Small intestine (tissue), 7 donors: ENCODE measurements at regions not wholly inside any gene's neighbourhood (a gene's known extent, or its start where the extent isn't known, plus 50 kb on each side); places are given as distances from the start of the nearest gene placed in this dataset.
A peak's percentile ranks its signal among the peaks of the same experiment; 100 is the strongest.
"Not testable (repeated sequence)": the region's sequence is repeated elsewhere in the genome, so short reads cannot be mapped to it uniquely, and the experiment has no call there.

ENCODE experiments used
- DNase-seq, 2 donors: peaks; one replicate each; pipeline versions ENCODE4 v3.0.0 to v3.0.0-alpha.2; 2013
- FAIRE-seq: peaks from 2 replicates; lab custom pipeline; 2012; peaks lifted over from hg19 to GRCh38; lab: Jason Lieb, UNC
- H3K27ac ChIP-seq, 3 donors: one replicate each; pipeline ENCODE4 v1.5.1; 2013; ENCODE audit warnings: low read length in 2 of 3, mild to moderate bottlenecking in 2 of 3, control low read depth in 1 of 3, inconsistent platforms in 1 of 3, low read depth in 1 of 3, moderate library complexity in 1 of 3
- H3K27me3 ChIP-seq, 3 donors: one replicate each; pipeline ENCODE4 v1.6.1; 2013; ENCODE audit warnings: low read length in 3 of 3, inconsistent platforms in 1 of 3; ENCODE audit not compliant: control insufficient read depth in 3 of 3, insufficient read depth in 3 of 3
- H3K36me3 ChIP-seq, 3 donors: one replicate each; pipeline ENCODE4 v1.6.1; 2013; ENCODE audit warnings: low read length in 3 of 3, inconsistent platforms in 1 of 3, low read depth in 1 of 3, mild to moderate bottlenecking in 1 of 3, moderate library complexity in 1 of 3; ENCODE audit not compliant: control insufficient read depth in 3 of 3, insufficient read depth in 2 of 3
- H3K4me1 ChIP-seq, 3 donors: one replicate each; pipeline ENCODE4 v1.6.1; 2013; ENCODE audit warnings: low read length in 2 of 3, inconsistent platforms in 1 of 3, low read depth in 1 of 3, mild to moderate bottlenecking in 1 of 3, moderate library complexity in 1 of 3; ENCODE audit not compliant: control insufficient read depth in 3 of 3, insufficient read depth in 2 of 3
- H3K4me3 ChIP-seq, 3 donors: one replicate each; pipeline ENCODE4 v1.5.1; 2013; ENCODE audit warnings: low read length in 3 of 3, control low read depth in 1 of 3, inconsistent platforms in 1 of 3, low read depth in 1 of 3, mild to moderate bottlenecking in 1 of 3, moderate library complexity in 1 of 3
- H3K9me3 ChIP-seq, 2 donors: one replicate each; pipeline ENCODE4 v1.6.1; 2013; ENCODE audit warnings: low read depth in 1 of 2, low read length in 1 of 2; ENCODE audit not compliant: control insufficient read depth in 2 of 2, insufficient read depth in 1 of 2
- WGBS, 3 donors: extraction: QIAGEN DNeasy Blood & Tissue Kit; methylation state at CpG; one replicate each; pipeline ENCODE4 v1.1.7; 2013; 5-methylcytosine and 5-hydroxymethylcytosine counted together
- donor health status: healthy with polysubstance abuse.
- donor health status: control.
- donor health status: control.
- donor health status: Bipolar disorder and iron deficiency.
- donor health status: healthy.

- Histone ChIP-seq H3K4me3 (no peak overlapping the region), H3K9me3 (no peaks in the 10 kb centered on the region), H3K36me3 (no peaks in the 10 kb centered on the region), H3K4me1 (no peaks in the 10 kb centered on the region), H3K27ac (no peak overlapping the region), H3K27me3 (no peaks in the 10 kb centered on the region)
- WGBS, 3 donors = 86 to 93% (median 91%) methylated on average over 7 of the region's 7 CpGs
- DNase-seq (no peak), FAIRE-seq (no peak)
Observed at GRCh38 chr1:229922249-229922648, 144.8 kb upstream of the GALNT2 start.

GRCh38 chr1:229924639-229925038 lies 142.4 kb upstream of the GALNT2 start:
- Histone ChIP-seq H3K4me3 (no peak overlapping the region), H3K27ac (no peak overlapping the region), H3K27me3 (no peaks in the 10 kb centered on the region), H3K9me3 (no peaks in the 10 kb centered on the region), H3K36me3 (no peaks in the 10 kb centered on the region), H3K4me1 (no peaks in the 10 kb centered on the region)
- 78 to 88% (median 78%) methylated on average over 10 of the region's 10 CpGs for WGBS, 3 donors
- no peak for DNase-seq
- FAIRE-seq = no peak

- no peak for DNase-seq
- Histone ChIP-seq H3K36me3 (no peaks in the 10 kb centered on the region), H3K27ac (no peak overlapping the region), H3K4me3 (no peak overlapping the region), H3K9me3 (no peaks in the 10 kb centered on the region), H3K27me3 (no peaks in the 10 kb centered on the region), H3K4me1 (no peaks in the 10 kb centered on the region)
- WGBS, 3 donors = 82 to 92% (median 86%) methylated on average over 7 of the region's 7 CpGs
- FAIRE-seq = no peak
Observed at GRCh38 chr1:229928767-229929166, 138.3 kb upstream of the GALNT2 start.

DNA sequence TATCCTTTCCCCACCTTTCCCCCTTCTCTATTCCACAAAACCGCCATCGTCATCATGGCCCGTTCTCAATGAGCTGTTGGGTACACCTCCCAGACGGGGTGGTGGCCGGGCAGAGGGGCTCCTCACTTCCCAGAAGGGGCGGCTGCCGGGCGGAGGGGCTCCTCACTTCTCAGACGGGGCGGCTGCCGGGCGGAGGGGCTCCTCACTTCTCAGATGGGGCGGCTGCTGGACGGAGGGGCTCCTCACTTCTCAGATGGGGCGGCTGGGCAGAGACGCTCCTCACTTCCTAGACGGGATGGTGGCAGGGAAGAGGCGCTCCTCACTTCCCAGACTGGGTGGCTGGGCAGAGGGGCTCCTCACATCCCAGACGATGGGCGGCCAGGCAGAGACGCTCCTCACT lies 135.3 kb upstream of the GALNT2 start:
- not testable (repeated sequence) for H3K4me1 ChIP-seq, DNase-seq, H3K27me3 ChIP-seq, H3K27ac ChIP-seq, H3K9me3 ChIP-seq, H3K36me3 ChIP-seq, FAIRE-seq, H3K4me3 ChIP-seq
- 95 to 96% (median 95%) methylated on average over 18 to 21 of the region's 21 CpGs for WGBS, 3 donors

DNA sequence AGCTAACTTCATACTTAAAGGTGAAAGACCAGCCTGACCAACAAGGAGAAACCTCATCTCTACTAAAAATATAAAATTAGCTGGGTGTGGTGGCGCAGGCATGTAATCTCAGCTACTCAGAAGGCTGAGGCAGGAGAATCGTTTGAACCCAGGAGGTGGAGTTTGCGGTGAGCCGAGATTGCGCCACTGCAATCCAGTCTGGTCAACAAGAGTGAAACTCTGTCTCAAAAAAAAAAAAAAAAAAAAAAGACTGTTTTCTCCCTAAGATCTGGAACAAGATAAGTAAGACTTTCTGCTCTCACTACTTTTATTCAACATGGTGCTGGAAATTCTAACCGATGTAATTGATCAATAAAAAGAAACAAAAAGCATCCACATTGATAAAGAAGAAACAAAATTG lies 131.9 kb upstream of the GALNT2 start:
- not testable (repeated sequence) for H3K4me1 ChIP-seq, H3K36me3 ChIP-seq, FAIRE-seq, H3K9me3 ChIP-seq, DNase-seq, H3K27me3 ChIP-seq, H3K4me3 ChIP-seq, H3K27ac ChIP-seq
- WGBS, 3 donors = 82 to 87% (median 86%) methylated on average over 6 of the region's 6 CpGs

GRCh38 chr1:229938551-229938950 lies 128.5 kb upstream of the GALNT2 start:
- Histone ChIP-seq H3K9me3 (no peaks in the 10 kb centered on the region), H3K36me3 (no peaks in the 10 kb centered on the region), H3K27ac (no peak overlapping the region), H3K27me3 (peaks cover 0 to 2% (median 2%) of the 10 kb centered on the region in 3 donors), H3K4me3 (no peak overlapping the region), H3K4me1 (no peaks in the 10 kb centered on the region)
- FAIRE-seq = no peak
- no peak for DNase-seq
- 39 to 68% (median 56%) methylated on average over 4 of the region's 4 CpGs for WGBS, 3 donors

GRCh38 chr1:229940684-229941083 lies 126.4 kb upstream of the GALNT2 start:
- no peak overlapping the region for H3K27ac ChIP-seq
- H3K4me1 ChIP-seq = no peaks in the 10 kb centered on the region
- peaks cover 0 to 2% (median 0%) of the 10 kb centered on the region in 3 donors for H3K27me3 ChIP-seq
- H3K9me3 ChIP-seq = no peaks in the 10 kb centered on the region
- H3K4me3 ChIP-seq = no peak overlapping the region
- H3K36me3 ChIP-seq = no peaks in the 10 kb centered on the region
- FAIRE-seq (no peak), DNase-seq (no peak)
- WGBS, 3 donors = 64 to 66% (median 65%) methylated on average over 6 of the region's 6 CpGs

DNA sequence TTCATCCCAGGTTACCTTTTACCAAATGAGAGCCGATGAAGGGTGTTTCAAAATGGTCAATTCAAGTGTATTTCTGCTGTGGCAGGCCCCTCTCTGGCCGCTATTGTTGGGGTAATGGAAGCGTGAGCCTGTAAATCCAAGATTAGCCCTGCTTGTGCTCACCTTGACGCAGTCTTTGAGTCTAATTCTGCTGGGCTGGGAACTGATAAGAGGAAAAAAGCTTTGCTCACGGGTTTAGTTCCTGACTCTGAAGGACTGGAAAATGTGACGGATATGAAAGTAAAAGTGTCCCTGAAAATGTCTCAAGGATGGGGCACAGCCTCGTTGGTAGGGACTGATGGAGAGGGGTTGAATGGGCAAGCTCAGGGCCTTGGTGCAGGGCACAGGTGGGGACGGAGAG lies 125.9 kb upstream of the GALNT2 start:
- peaks cover 0 to 2% (median 0%) of the 10 kb centered on the region in 3 donors for H3K27me3 ChIP-seq
- no peak overlapping the region for H3K27ac ChIP-seq
- H3K36me3 ChIP-seq = no peaks in the 10 kb centered on the region
- H3K4me3 ChIP-seq = no peak overlapping the region
- no peaks in the 10 kb centered on the region for H3K9me3 ChIP-seq
- H3K4me1 ChIP-seq = no peaks in the 10 kb centered on the region
- DNase-seq (peak; percentile 6 to 49), FAIRE-seq (no peak)
- 37 to 61% (median 44%) methylated on average over 8 of the region's 8 CpGs for WGBS, 3 donors

GRCh38 chr1:229941831-229942230 lies 125.2 kb upstream of the GALNT2 start:
- no peak for FAIRE-seq
- WGBS, 3 donors = 84 to 89% (median 89%) methylated on average over 10 of the region's 10 CpGs
- H3K36me3 ChIP-seq = no peaks in the 10 kb centered on the region

More at GRCh38 chr1:229941831-229942230, 125.2 kb upstream of the GALNT2 start:
- Histone ChIP-seq H3K27me3 (peaks cover 0 to 2% (median 0%) of the 10 kb centered on the region in 3 donors), H3K27ac (no peak overlapping the region), H3K9me3 (no peaks in the 10 kb centered on the region), H3K4me3 (no peak overlapping the region), H3K4me1 (no peaks in the 10 kb centered on the region)
- DNase-seq = no peak
